ENCODE measurements at regions not wholly inside any gene's neighbourhood (a gene's known extent, or its start where the extent isn't known, plus 50 kb on each side); places are given as distances from the start of the nearest gene placed in this dataset.
"Not testable (repeated sequence)": the region's sequence is repeated elsewhere in the genome, so short reads cannot be mapped to it uniquely, and the experiment has no call there.

DNA sequence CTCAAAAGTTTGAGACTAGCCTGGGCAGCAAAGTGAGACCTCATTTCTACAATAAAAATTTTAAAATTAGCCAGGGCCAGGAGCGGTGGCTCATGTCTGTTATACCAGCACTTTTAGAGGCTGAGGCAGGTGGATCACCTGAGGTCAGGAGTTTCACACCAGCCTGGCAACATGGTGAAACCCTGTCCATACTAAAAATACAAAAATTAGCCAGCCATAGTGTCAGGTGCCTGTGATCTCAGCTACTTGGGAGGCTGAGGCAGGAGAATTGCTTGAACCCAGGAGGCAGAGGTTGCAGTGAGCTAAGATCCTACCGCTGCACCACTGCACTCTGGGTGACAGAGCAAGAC lies 85.1 kb upstream of the MAP4 start:
- H3K4me3 ChIP-seq (ENCODE audit: low read depth in 1 of 3, low read length in 3 of 3); H3K4me1 ChIP-seq (ENCODE audit: control insufficient read depth in 4 of 4, insufficient read depth in 4 of 4, low read length in 3 of 4); H3K36me3 ChIP-seq (ENCODE audit: control insufficient read depth in 4 of 4, insufficient read depth in 3 of 4, low read depth in 1 of 4, low read length in 3 of 4); H3K27ac ChIP-seq (ENCODE audit: low read depth in 1 of 2, low read length in 2 of 2); H3K9ac ChIP-seq (ENCODE audit: low read depth in 1 of 2, low read length in 2 of 2); DNase-seq (ENCODE audit: low spot score); H3K27me3 ChIP-seq (ENCODE audit: control insufficient read depth in 4 of 4, insufficient read depth in 4 of 4, low read length in 3 of 4); H3K9me3 ChIP-seq (ENCODE audit: control insufficient read depth in 4 of 4, low read length in 3 of 4): not testable (repeated sequence)
- 99% methylated on average over 2 of the region's 2 CpGs for WGBS

GRCh38 chr3:48092270-48092669 lies 76.1 kb upstream of the MAP4 start:
- no peak for TF ChIP-seq MAX (IDR thresholded peaks at IDR 0.05)
- TF ChIP-seq, protein P1, sequence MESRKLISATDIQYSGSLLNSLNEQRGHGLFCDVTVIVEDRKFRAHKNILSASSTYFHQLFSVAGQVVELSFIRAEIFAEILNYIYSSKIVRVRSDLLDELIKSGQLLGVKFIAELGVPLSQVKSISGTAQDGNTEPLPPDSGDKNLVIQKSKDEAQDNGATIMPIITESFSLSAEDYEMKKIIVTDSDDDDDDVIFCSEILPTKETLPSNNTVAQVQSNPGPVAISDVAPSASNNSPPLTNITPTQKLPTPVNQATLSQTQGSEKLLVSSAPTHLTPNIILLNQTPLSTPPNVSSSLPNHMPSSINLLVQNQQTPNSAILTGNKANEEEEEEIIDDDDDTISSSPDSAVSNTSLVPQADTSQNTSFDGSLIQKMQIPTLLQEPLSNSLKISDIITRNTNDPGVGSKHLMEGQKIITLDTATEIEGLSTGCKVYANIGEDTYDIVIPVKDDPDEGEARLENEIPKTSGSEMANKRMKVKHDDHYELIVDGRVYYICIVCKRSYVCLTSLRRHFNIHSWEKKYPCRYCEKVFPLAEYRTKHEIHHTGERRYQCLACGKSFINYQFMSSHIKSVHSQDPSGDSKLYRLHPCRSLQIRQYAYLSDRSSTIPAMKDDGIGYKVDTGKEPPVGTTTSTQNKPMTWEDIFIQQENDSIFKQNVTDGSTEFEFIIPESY (IDR thresholded peaks at IDR 0.05): no peak
- TF ChIP-seq NR2F2 (IDR thresholded peaks at IDR 0.05): no peak
- no peak for TF ChIP-seq EGR1 (IDR thresholded peaks at IDR 0.05; ENCODE audit: low read depth in 2 of 2)
- no peak for TF ChIP-seq FOXA2 (IDR thresholded peaks at IDR 0.05)
- no peak for TF ChIP-seq HNF4A (conservative IDR thresholded peaks at IDR 0.05)
- no peak for TF ChIP-seq RXRA (IDR thresholded peaks at IDR 0.05)
- no peak for TF ChIP-seq TAF1 (conservative IDR thresholded peaks at IDR 0.05)
- TF ChIP-seq RAD21 (IDR thresholded peaks at IDR 0.05): no peak
- no peak for TF ChIP-seq YY1 (IDR thresholded peaks at IDR 0.05)
- no peak for TF ChIP-seq GABPA (IDR thresholded peaks at IDR 0.05 in 1 of 2, conservative IDR thresholded peaks at IDR 0.05 in 1 of 2)
- TF ChIP-seq, protein P2, sequence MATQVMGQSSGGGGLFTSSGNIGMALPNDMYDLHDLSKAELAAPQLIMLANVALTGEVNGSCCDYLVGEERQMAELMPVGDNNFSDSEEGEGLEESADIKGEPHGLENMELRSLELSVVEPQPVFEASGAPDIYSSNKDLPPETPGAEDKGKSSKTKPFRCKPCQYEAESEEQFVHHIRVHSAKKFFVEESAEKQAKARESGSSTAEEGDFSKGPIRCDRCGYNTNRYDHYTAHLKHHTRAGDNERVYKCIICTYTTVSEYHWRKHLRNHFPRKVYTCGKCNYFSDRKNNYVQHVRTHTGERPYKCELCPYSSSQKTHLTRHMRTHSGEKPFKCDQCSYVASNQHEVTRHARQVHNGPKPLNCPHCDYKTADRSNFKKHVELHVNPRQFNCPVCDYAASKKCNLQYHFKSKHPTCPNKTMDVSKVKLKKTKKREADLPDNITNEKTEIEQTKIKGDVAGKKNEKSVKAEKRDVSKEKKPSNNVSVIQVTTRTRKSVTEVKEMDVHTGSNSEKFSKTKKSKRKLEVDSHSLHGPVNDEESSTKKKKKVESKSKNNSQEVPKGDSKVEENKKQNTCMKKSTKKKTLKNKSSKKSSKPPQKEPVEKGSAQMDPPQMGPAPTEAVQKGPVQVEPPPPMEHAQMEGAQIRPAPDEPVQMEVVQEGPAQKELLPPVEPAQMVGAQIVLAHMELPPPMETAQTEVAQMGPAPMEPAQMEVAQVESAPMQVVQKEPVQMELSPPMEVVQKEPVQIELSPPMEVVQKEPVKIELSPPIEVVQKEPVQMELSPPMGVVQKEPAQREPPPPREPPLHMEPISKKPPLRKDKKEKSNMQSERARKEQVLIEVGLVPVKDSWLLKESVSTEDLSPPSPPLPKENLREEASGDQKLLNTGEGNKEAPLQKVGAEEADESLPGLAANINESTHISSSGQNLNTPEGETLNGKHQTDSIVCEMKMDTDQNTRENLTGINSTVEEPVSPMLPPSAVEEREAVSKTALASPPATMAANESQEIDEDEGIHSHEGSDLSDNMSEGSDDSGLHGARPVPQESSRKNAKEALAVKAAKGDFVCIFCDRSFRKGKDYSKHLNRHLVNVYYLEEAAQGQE (IDR thresholded peaks at IDR 0.05): no peak
- no peak for TF ChIP-seq HNF4G (IDR thresholded peaks at IDR 0.05)
- TF ChIP-seq, protein P3, sequence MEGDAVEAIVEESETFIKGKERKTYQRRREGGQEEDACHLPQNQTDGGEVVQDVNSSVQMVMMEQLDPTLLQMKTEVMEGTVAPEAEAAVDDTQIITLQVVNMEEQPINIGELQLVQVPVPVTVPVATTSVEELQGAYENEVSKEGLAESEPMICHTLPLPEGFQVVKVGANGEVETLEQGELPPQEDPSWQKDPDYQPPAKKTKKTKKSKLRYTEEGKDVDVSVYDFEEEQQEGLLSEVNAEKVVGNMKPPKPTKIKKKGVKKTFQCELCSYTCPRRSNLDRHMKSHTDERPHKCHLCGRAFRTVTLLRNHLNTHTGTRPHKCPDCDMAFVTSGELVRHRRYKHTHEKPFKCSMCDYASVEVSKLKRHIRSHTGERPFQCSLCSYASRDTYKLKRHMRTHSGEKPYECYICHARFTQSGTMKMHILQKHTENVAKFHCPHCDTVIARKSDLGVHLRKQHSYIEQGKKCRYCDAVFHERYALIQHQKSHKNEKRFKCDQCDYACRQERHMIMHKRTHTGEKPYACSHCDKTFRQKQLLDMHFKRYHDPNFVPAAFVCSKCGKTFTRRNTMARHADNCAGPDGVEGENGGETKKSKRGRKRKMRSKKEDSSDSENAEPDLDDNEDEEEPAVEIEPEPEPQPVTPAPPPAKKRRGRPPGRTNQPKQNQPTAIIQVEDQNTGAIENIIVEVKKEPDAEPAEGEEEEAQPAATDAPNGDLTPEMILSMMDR (IDR thresholded peaks at IDR 0.05; ENCODE audit: low read depth, low read length, missing input control): no peak
- no peak for TF ChIP-seq JUND (IDR thresholded peaks at IDR 0.05)
- no peak for TF ChIP-seq SP1 (IDR thresholded peaks at IDR 0.05)
- TF ChIP-seq ATF3 (IDR thresholded peaks at IDR 0.05): no peak
- TF ChIP-seq FOXA1 (IDR thresholded peaks at IDR 0.05): no peak
- H3K4me1 ChIP-seq (ENCODE audit: control insufficient read depth in 4 of 4, insufficient read depth in 4 of 4, low read length in 3 of 4): peaks cover 0 to 10% (median 6%) of the 10 kb centered on the region in 4 donors
- no peaks in the 10 kb centered on the region for H3K36me3 ChIP-seq (ENCODE audit: control insufficient read depth in 4 of 4, insufficient read depth in 3 of 4, low read depth in 1 of 4, low read length in 3 of 4)
- DNase-seq (ENCODE audit: low spot score): no peak
- H3K9me3 ChIP-seq (ENCODE audit: control insufficient read depth in 4 of 4, low read length in 3 of 4): no peaks in the 10 kb centered on the region
- no peak overlapping the region for H3K4me3 ChIP-seq (ENCODE audit: low read depth in 1 of 3, low read length in 3 of 3)
- H3K9ac ChIP-seq (ENCODE audit: low read depth in 1 of 2, low read length in 2 of 2): no peak overlapping the region
- H3K27me3 ChIP-seq (ENCODE audit: control insufficient read depth in 4 of 4, insufficient read depth in 4 of 4, low read length in 3 of 4): no peaks in the 10 kb centered on the region
- H3K27ac ChIP-seq (ENCODE audit: low read depth in 1 of 2, low read length in 2 of 2): no peak overlapping the region
- 67% methylated on average over 2 of the region's 2 CpGs for WGBS
